ENCODE measurements at regions not wholly inside any gene's neighbourhood (a gene's known extent, or its start where the extent isn't known, plus 50 kb on each side); places are given as distances from the start of the nearest gene placed in this dataset.

- TF ChIP-seq, protein P1, sequence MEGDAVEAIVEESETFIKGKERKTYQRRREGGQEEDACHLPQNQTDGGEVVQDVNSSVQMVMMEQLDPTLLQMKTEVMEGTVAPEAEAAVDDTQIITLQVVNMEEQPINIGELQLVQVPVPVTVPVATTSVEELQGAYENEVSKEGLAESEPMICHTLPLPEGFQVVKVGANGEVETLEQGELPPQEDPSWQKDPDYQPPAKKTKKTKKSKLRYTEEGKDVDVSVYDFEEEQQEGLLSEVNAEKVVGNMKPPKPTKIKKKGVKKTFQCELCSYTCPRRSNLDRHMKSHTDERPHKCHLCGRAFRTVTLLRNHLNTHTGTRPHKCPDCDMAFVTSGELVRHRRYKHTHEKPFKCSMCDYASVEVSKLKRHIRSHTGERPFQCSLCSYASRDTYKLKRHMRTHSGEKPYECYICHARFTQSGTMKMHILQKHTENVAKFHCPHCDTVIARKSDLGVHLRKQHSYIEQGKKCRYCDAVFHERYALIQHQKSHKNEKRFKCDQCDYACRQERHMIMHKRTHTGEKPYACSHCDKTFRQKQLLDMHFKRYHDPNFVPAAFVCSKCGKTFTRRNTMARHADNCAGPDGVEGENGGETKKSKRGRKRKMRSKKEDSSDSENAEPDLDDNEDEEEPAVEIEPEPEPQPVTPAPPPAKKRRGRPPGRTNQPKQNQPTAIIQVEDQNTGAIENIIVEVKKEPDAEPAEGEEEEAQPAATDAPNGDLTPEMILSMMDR (IDR thresholded peaks at IDR 0.05): no peak
- TF ChIP-seq POLR2A (IDR thresholded peaks at IDR 0.05) (no peak), EP300 (IDR thresholded peaks at IDR 0.05) (no peak), POLR2AphosphoS5 (IDR thresholded peaks at IDR 0.05) (no peak)
These were observed 1640.0 kb upstream of the PRR20A start for GRCh38 chr13:55500694-55501093.
